A549 (cell line): ENCODE measurements at regions not wholly inside any gene's neighbourhood (a gene's known extent, or its start where the extent isn't known, plus 50 kb on each side); places are given as distances from the start of the nearest gene placed in this dataset.
A peak's percentile ranks its signal among the peaks of the same experiment; 100 is the strongest.

ENCODE experiments used
- ATAC-seq, 2 experiments: fragments of 200-7000 bp in 1 of 2; fragments of >200 bp in 1 of 2; cut with Nextera tagmentation in 1 of 2; cut with Tn5 transposase in 1 of 2; 3 replicates each; pipeline versions ENCODE4 v1.8.0 to v1.9.1; 2018 to 2020; ENCODE audit warnings: mild to moderate bottlenecking in 1 of 2, moderate library complexity in 1 of 2
- CTCF ChIA-PET: fragments of 300-600 bp; sonication (Branson Sonifier 250); formaldehyde crosslinking; extraction: SDS; loops from one replicate; lab custom pipeline; 2021; ENCODE audit warnings: antibody characterized with exemption, inconsistent platforms; lab: Yijun Ruan, JAX
- POLR2A ChIA-PET: fragments of 350-600 bp; formaldehyde crosslinking; extraction: SDS; loops from one replicate; lab custom pipeline; 2021; ENCODE audit warnings: antibody characterized with exemption, inconsistent platforms; lab: Yijun Ruan, JAX
- DNase-seq, 2 experiments: peaks; one replicate each; pipeline versions ENCODE4 v3.0.0 to v3.0.0-alpha.2; 2011 to 2016; ENCODE audit warnings: low read depth in 1 of 2, low spot score in 1 of 2
- FAIRE-seq: peaks from 2 replicates; lab custom pipeline; 2011; peaks lifted over from hg19 to GRCh38; lab: Jason Lieb, UNC
- H3K27ac ChIP-seq, 2 experiments: fragments of >200 bp; sonication (Bioruptor Twin); formaldehyde crosslinking; 3 replicates each; pipeline ENCODE4 v1.5.1; 2016 to 2017
- H3K4me1 ChIP-seq: fragments of >200 bp; sonication (Bioruptor Twin); formaldehyde crosslinking; 3 replicates; pipeline ENCODE4 v1.6.1; 2016
- H3K4me2 ChIP-seq: fragments of >200 bp; sonication (Bioruptor Twin); formaldehyde crosslinking; 3 replicates; pipeline ENCODE4 v1.6.1; 2016
- H3K4me3 ChIP-seq: fragments of >200 bp; sonication (Bioruptor Twin); formaldehyde crosslinking; 3 replicates; pipeline ENCODE4 v1.5.1; 2016
- H3K9me3 ChIP-seq: fragments of >200 bp; sonication (Bioruptor Twin); formaldehyde crosslinking; 3 replicates; pipeline ENCODE4 v1.6.1; 2016
- BHLHE40 ChIP-seq: IDR thresholded peaks from 2 replicates; pipeline ENCODE4 v1.6.1; 2012; ENCODE audit warnings: low read depth, low read length, inconsistent platforms
- CBX8 ChIP-seq: fragments of 200-600 bp; sonication (generic); IDR thresholded peaks from 2 replicates; pipeline ENCODE4 v1.6.1; 2016
- CEBPB ChIP-seq, 2 experiments: fragments of >200 bp in 1 of 2; sonication (Bioruptor Twin) in 1 of 2; formaldehyde crosslinking in 1 of 2; IDR thresholded peaks; 2 replicates each; pipeline ENCODE4 v1.6.1; 2012 to 2016
- CHD2 ChIP-seq: fragments of 150-350 bp; IDR thresholded peaks from 2 replicates; pipeline ENCODE4 v1.6.1; 2014; ENCODE audit warnings: low read length; ENCODE audit not compliant: partially characterized antibody
- EHMT2 ChIP-seq: fragments of 200-600 bp; sonication (generic); IDR thresholded peaks from 2 replicates; pipeline ENCODE4 v1.6.1; 2016; ENCODE audit warnings: antibody characterized with exemption, low read depth, mild to moderate bottlenecking, moderate library complexity
- EP300 ChIP-seq, 2 experiments: fragments of >200 bp; sonication (Bioruptor Twin); formaldehyde crosslinking; IDR thresholded peaks; 2 replicates in 1 of 2; 3 replicates in 1 of 2; pipeline ENCODE4 v1.6.1; 2016 to 2017
- ESRRA ChIP-seq: fragments of 150-350 bp; IDR thresholded peaks from 2 replicates; pipeline ENCODE4 v1.6.1; 2014; ENCODE audit warnings: mild to moderate bottlenecking, low read length, borderline replicate concordance
- FOSL2 ChIP-seq, 2 experiments: fragments of 450-650 bp in 1 of 2; fragments of >200 bp in 1 of 2; sonication (Bioruptor Twin) in 1 of 2; formaldehyde crosslinking; IDR thresholded peaks; 2 replicates each; pipeline versions ENCODE4 v1.5.0 to v1.6.1; 2016 to 2020; ENCODE audit warnings: mild to moderate bottlenecking in 1 of 2, moderate library complexity in 1 of 2
- FOXS1 ChIP-seq: fragments of 250-450 bp; sonication (Bioruptor Pico); IDR thresholded peaks from 2 replicates; pipeline ENCODE4 v1.5.0; 2020; ENCODE audit warnings: mild to moderate bottlenecking, moderate library complexity
- HOXB13 ChIP-seq: fragments of 250-450 bp; sonication (Bioruptor Pico); IDR thresholded peaks from 2 replicates; pipeline ENCODE4 v1.5.0; 2020; ENCODE audit warnings: low read depth, mild to moderate bottlenecking, moderate library complexity
- HOXB5 ChIP-seq: fragments of 250-450 bp; sonication (Bioruptor Pico); IDR thresholded peaks from 2 replicates; pipeline ENCODE4 v1.5.0; 2020; ENCODE audit warnings: mild to moderate bottlenecking, moderate library complexity
- JUN ChIP-seq, 2 experiments: fragments of >200 bp; sonication (Bioruptor Twin); formaldehyde crosslinking; IDR thresholded peaks; 2 replicates in 1 of 2; 3 replicates in 1 of 2; pipeline ENCODE4 v1.6.1; 2016 to 2017
- JUNB ChIP-seq: fragments of >200 bp; sonication (Bioruptor Twin); formaldehyde crosslinking; IDR thresholded peaks from 2 replicates; pipeline ENCODE4 v1.6.1; 2016
- KDM1A ChIP-seq: fragments of 200-600 bp; sonication (generic); IDR thresholded peaks from 2 replicates; pipeline ENCODE4 v1.6.1; 2016; ENCODE audit warnings: low read depth, mild to moderate bottlenecking
- KDM5A ChIP-seq: fragments of 200-600 bp; sonication (generic); IDR thresholded peaks from 2 replicates; pipeline ENCODE4 v1.6.1; 2016; ENCODE audit warnings: antibody characterized with exemption, mild to moderate bottlenecking
- POLR2A ChIP-seq: IDR thresholded peaks from 2 replicates; pipeline ENCODE4 v1.6.1; 2012; ENCODE audit warnings: mild to moderate bottlenecking, low read length
- POLR2AphosphoS2 ChIP-seq: conservative IDR thresholded peaks from 2 replicates; pipeline ENCODE4 v1.6.1; 2012; ENCODE audit warnings: low read length, improper control_type of control experiment, inconsistent platforms
- RAD21 ChIP-seq, 2 experiments: fragments of >200 bp in 1 of 2; sonication (Bioruptor Twin) in 1 of 2; formaldehyde crosslinking in 1 of 2; IDR thresholded peaks in 1 of 2; conservative IDR thresholded peaks in 1 of 2; 2 replicates in 1 of 2; 3 replicates in 1 of 2; pipeline ENCODE4 v1.6.1; 2012 to 2018; ENCODE audit warnings: inconsistent platforms in 1 of 2
- RARB ChIP-seq: fragments of 250-450 bp; sonication (Bioruptor Pico); IDR thresholded peaks from 2 replicates; pipeline ENCODE4 v1.8.0; 2021; ENCODE audit warnings: mild to moderate bottlenecking, moderate library complexity
- ZC3H11A ChIP-seq: fragments of 450-650 bp; IDR thresholded peaks from 2 replicates; pipeline ENCODE4 v1.6.1; 2014; ENCODE audit warnings: antibody characterized with exemption, mild to moderate bottlenecking
- ZNF302 ChIP-seq: fragments of 250-450 bp; sonication (Bioruptor Pico); IDR thresholded peaks from 2 replicates; pipeline ENCODE4 v1.9.0; 2021; ENCODE audit warnings: inconsistent platforms, mild to moderate bottlenecking, moderate library complexity
- ZSCAN20 ChIP-seq: fragments of 250-450 bp; sonication (Bioruptor Pico); IDR thresholded peaks from 2 replicates; pipeline ENCODE4 v1.8.0; 2022; ENCODE audit warnings: mild to moderate bottlenecking, moderate library complexity
- WGBS: methylation state at CpG from one replicate; pipeline ENCODE4 v1.1.6; 2017; ENCODE audit errors: missing lambda C conversion rate; 5-methylcytosine and 5-hydroxymethylcytosine counted together
- TF ChIP-seq, protein P1 (sequence below): IDR thresholded peaks from 2 replicates; pipeline ENCODE4 v1.6.1; 2012; ENCODE audit warnings: low read depth, borderline replicate concordance
- TF ChIP-seq, protein P2 (sequence below): IDR thresholded peaks from 2 replicates; pipeline ENCODE4 v1.6.1; 2012
- TF ChIP-seq, protein P3 (sequence below): fragments of >200 bp; sonication (Bioruptor Twin); formaldehyde crosslinking; IDR thresholded peaks from 3 replicates; pipeline ENCODE4 v1.5.1; 2016
- TF ChIP-seq, protein P4 (sequence below): fragments of 450-650 bp; IDR thresholded peaks from 2 replicates; pipeline ENCODE4 v1.6.1; 2014; ENCODE audit warnings: antibody characterized with exemption

DNA sequence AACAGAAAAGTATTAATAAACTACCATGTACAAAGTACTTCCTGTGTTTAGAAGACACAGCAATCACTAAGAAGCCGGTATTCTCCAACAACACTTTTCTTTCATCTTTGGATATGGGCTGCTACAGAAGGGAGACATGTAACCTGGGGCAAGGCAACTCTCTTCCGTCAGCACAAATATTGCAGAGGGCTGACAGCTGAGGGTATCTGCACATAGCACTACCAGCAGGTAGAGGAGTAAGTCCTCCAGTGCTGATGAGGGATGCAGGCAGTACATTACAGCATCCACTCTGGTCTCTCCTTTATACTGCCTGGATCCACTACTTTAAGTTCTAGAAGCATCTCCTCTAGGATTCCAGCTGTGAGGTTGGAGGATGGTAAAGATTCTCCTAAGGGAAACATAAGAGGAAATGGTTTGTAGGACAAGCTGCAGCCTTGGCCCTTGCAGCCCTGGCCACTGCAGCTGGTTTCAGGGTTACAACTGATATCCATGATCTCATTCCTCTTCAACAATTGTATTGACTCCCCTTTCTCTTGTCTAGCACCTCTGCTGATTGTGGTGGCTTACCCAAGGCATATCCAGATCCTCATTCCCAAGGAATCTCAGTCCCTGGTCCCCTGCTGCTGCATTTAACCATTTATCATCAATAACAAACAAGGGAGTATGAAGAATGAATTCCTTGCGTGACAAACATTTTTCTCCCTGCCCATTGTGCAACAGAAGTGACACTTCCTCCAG is 110.7 kb upstream of the ADGRF1 start (continued):
- TF ChIP-seq, protein P1, sequence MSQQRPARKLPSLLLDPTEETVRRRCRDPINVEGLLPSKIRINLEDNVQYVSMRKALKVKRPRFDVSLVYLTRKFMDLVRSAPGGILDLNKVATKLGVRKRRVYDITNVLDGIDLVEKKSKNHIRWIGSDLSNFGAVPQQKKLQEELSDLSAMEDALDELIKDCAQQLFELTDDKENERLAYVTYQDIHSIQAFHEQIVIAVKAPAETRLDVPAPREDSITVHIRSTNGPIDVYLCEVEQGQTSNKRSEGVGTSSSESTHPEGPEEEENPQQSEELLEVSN, result no peak
- TF ChIP-seq KDM5A (no peak), FOXS1 (no peak), ESRRA (no peak), EP300 (IDR thresholded peaks at IDR 0.05) (peak; percentile 41 to 68; a peak in 3 of 5 replicates), BHLHE40 (no peak), JUN (IDR thresholded peaks at IDR 0.05) (no peak)

DNA sequence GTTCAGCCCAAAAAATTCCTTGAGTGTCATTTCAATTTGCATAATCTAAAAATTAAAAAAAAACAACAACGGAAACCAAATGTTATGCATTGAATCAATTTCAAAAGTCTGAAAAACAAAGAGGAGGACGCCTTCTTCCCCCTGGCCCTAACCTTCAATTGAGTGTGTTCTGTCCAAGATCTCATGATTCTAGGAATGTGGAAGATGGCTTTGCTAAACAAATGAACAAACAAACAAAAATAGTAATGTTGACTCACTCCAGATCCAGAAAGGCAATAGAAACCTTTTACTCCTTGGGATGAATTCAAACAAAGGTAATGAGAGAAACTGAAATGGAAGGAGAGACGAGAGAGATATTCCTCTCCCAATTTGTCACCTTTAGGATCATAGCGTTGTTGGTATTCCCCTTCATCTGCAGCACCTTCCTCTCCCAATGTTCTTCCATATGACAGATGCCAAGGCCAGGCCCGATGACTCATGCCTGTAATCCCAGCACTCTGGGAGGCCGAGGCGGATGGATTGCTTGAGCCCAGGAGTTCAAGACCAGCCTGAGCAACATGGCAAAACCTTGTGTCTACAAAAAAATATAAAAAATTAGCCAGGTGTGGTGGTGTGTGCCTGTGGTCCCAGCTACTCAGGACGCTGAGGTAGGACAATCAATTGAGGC is 109.2 kb upstream of the ADGRF1 start:
- FAIRE-seq (no peak), ATAC-seq (peak; percentile 38 to 59; a peak in 3 of 6 replicates), DNase-seq (peak; percentile 31 to 68)
- 0 out of 2 replicates have a peak, but pooled peaks have one; percentile 28 for TF ChIP-seq JUNB
- TF ChIP-seq, protein P2, sequence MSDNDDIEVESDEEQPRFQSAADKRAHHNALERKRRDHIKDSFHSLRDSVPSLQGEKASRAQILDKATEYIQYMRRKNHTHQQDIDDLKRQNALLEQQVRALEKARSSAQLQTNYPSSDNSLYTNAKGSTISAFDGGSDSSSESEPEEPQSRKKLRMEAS, result peak; percentile 25; the same call in 1 of the 2 replicates
- no peak for TF ChIP-seq RARB (CRISPR knock-in tag)
- no peak for TF ChIP-seq FOSL2 (IDR thresholded peaks at IDR 0.05)
- peak; percentile 90 for TF ChIP-seq FOSL2 (CRISPR knock-in tag; IDR thresholded peaks at IDR 0.05)
- Histone ChIP-seq H3K4me1 (peaks cover 59% of the 10 kb centered on the region), H3K4me2 (peak overlapping the region; percentile 39), H3K4me3 (no peak overlapping the region), H3K27ac (peak overlapping the region; percentile 60 to 74), H3K9me3 (no peaks in the 10 kb centered on the region)
- ChIA-PET POLR2A (no interaction called here), CTCF (no interaction called here)
- 17% methylated on average over 8 of the region's 8 CpGs for WGBS

DNA sequence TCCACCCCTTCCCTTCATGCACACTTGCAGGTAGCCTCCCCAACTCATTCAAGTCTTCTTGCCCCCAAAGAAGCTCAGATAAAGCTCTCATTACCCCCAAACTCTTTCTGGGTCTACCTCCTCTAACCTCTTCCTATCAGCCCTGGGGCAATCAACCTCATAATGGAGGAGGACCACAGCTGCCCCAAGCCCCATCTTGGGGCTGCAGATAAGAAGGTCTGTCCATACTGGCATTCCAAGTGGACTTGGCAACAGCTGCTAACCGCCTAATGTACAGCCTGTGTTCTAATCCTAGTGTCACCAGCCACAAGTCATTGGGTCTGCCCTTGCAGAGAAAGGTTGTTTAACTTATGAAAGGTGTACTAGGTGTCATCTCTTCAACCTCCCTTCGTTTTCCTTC is 107.4 kb upstream of the ADGRF1 start:
- Histone ChIP-seq H3K9me3 (no peaks in the 10 kb centered on the region), H3K4me3 (no peak overlapping the region), H3K4me2 (no peak overlapping the region), H3K4me1 (peaks cover 67% of the 10 kb centered on the region), H3K27ac (peak overlapping the region in 1 of 2 experiments; percentile 54; a peak in 1 of 6 replicates)
- WGBS, result 70% methylated on average over 2 of the region's 2 CpGs
- FAIRE-seq (no peak), ATAC-seq (no peak), DNase-seq (no peak)
- no peak for TF ChIP-seq JUN (IDR thresholded peaks at IDR 0.05)
- no peak for TF ChIP-seq KDM5A
- no peak for TF ChIP-seq HOXB5 (CRISPR knock-in tag)
- no peak for TF ChIP-seq POLR2A
- TF ChIP-seq KDM1A, result no peak
- no peak for TF ChIP-seq POLR2AphosphoS2
- TF ChIP-seq, protein P3, sequence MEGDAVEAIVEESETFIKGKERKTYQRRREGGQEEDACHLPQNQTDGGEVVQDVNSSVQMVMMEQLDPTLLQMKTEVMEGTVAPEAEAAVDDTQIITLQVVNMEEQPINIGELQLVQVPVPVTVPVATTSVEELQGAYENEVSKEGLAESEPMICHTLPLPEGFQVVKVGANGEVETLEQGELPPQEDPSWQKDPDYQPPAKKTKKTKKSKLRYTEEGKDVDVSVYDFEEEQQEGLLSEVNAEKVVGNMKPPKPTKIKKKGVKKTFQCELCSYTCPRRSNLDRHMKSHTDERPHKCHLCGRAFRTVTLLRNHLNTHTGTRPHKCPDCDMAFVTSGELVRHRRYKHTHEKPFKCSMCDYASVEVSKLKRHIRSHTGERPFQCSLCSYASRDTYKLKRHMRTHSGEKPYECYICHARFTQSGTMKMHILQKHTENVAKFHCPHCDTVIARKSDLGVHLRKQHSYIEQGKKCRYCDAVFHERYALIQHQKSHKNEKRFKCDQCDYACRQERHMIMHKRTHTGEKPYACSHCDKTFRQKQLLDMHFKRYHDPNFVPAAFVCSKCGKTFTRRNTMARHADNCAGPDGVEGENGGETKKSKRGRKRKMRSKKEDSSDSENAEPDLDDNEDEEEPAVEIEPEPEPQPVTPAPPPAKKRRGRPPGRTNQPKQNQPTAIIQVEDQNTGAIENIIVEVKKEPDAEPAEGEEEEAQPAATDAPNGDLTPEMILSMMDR, result no peak
- TF ChIP-seq ESRRA, result no peak
- TF ChIP-seq CEBPB (IDR thresholded peaks at IDR 0.05), result no peak
- TF ChIP-seq EHMT2, result no peak
- TF ChIP-seq EP300 (IDR thresholded peaks at IDR 0.05), result no peak
- TF ChIP-seq JUNB, result no peak
- TF ChIP-seq RAD21 (conservative IDR thresholded peaks at IDR 0.05 in 1 of 2, IDR thresholded peaks at IDR 0.05 in 1 of 2), result no peak
- TF ChIP-seq ZC3H11A, result no peak
- TF ChIP-seq, protein P4, sequence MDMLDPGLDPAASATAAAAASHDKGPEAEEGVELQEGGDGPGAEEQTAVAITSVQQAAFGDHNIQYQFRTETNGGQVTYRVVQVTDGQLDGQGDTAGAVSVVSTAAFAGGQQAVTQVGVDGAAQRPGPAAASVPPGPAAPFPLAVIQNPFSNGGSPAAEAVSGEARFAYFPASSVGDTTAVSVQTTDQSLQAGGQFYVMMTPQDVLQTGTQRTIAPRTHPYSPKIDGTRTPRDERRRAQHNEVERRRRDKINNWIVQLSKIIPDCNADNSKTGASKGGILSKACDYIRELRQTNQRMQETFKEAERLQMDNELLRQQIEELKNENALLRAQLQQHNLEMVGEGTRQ, result no peak
- no peak for TF ChIP-seq ZNF302 (CRISPR knock-in tag)
- no peak for TF ChIP-seq CBX8
- no peak for TF ChIP-seq CHD2
- TF ChIP-seq ZSCAN20 (CRISPR knock-in tag), result no peak
- no peak for TF ChIP-seq HOXB13 (CRISPR knock-in tag)
- ChIA-PET POLR2A (no interaction called here), CTCF (no interaction called here)
